Muscle of leg (tissue), 3 donors: ENCODE measurements at regions not wholly inside any gene's neighbourhood (a gene's known extent, or its start where the extent isn't known, plus 50 kb on each side); places are given as distances from the start of the nearest gene placed in this dataset.
"Not testable (repeated sequence)": the region's sequence is repeated elsewhere in the genome, so short reads cannot be mapped to it uniquely, and the experiment has no call there.

Experiments
- DNase-seq: peaks from one replicate; pipeline ENCODE4 v3.0.0; 2013
- H3K27ac ChIP-seq: one replicate; pipeline ENCODE4 v1.5.1; 2013; ENCODE audit warnings: mild to moderate bottlenecking, low read length, control low read depth
- H3K27me3 ChIP-seq: one replicate; pipeline ENCODE4 v1.6.1; 2013; ENCODE audit warnings: low read length; ENCODE audit not compliant: control insufficient read depth, insufficient read depth
- H3K36me3 ChIP-seq: one replicate; pipeline ENCODE4 v1.6.1; 2013; ENCODE audit warnings: low read length; ENCODE audit not compliant: control insufficient read depth, insufficient read depth
- H3K4me1 ChIP-seq: one replicate; pipeline ENCODE4 v1.6.1; 2013; ENCODE audit warnings: low read length; ENCODE audit not compliant: control insufficient read depth, insufficient read depth
- H3K4me3 ChIP-seq: one replicate; pipeline ENCODE4 v1.5.1; 2013; ENCODE audit warnings: low read length, control low read depth
- H3K9me3 ChIP-seq: replicated peaks from 2 replicates; pipeline ENCODE4 v1.6.1; 2013; ENCODE audit warnings: low read depth, low read length; ENCODE audit not compliant: control insufficient read depth
- WGBS: methylation state at CpG from one replicate; pipeline ENCODE4 v1.1.5; 2013; ENCODE audit warnings: missing lambda C conversion rate; ENCODE audit not compliant: insufficient coverage; 5-methylcytosine and 5-hydroxymethylcytosine counted together

- not testable (repeated sequence) for H3K27ac ChIP-seq, H3K27me3 ChIP-seq, H3K9me3 ChIP-seq, DNase-seq, H3K4me3 ChIP-seq, H3K36me3 ChIP-seq, H3K4me1 ChIP-seq
- WGBS: no CpG with 5 or more reads among the region's 4 CpGs
These were observed 114.9 kb upstream of the PTPN20 start for GRCh38 chr10:46796351-46796750.

DNA sequence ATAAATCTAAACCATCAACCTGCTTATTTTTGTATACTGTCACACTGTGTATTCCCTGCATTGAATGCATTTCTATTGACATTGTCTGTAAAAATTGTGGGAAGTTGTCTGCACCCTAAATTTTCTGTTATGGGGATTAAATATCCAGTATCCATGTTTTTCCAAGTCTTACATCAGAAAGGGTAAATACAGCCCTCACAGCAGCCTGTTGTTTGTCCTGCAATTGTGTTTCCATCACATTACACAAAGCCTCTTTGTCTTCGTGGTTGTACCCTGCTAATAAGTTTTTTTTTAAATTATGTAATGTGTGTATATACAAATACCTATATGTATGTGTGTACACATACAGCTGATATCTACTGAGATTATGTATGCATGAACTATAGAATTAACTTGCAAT, 109.2 kb upstream of the PTPN20 start:
- not testable (repeated sequence) for H3K36me3 ChIP-seq, DNase-seq, H3K27ac ChIP-seq, H3K27me3 ChIP-seq, H3K9me3 ChIP-seq, H3K4me1 ChIP-seq, H3K4me3 ChIP-seq
- WGBS: no CpG with 5 or more reads among the region's 1 CpG

DNA sequence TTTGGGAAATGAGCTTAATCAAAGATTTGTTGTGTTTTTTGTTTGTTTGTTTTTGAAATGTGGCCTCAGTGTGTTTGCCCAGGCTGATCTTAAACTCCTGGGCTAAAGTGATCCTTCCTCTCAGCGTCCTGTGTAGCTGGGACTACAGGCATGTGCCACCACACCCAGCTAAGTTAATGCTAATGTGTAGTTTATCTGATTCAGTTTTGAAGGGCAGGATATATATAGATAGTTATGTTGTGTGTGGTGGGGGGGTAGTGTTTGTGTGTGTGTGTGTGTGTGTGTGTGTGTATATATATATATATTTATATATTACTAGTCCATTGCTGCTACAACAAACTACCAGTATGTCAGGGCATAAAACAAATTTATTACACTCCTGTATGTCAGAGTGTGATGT, 108.1 kb upstream of the PTPN20 start:
- H3K9me3 ChIP-seq, H3K27me3 ChIP-seq, H3K27ac ChIP-seq, H3K4me3 ChIP-seq, H3K36me3 ChIP-seq, DNase-seq, H3K4me1 ChIP-seq: not testable (repeated sequence)
- WGBS: no CpG with 5 or more reads among the region's 1 CpG

- no CpG with 5 or more reads among the region's 3 CpGs for WGBS
- not testable (repeated sequence) for H3K27me3 ChIP-seq
These were observed 101.0 kb upstream of the PTPN20 start for GRCh38 chr10:46810222-46810621.

GRCh38 chr10:46816126-46816525, 95.1 kb upstream of the PTPN20 start:
- WGBS: no CpG with 5 or more reads among the region's 18 CpGs
- not testable (repeated sequence) for H3K36me3 ChIP-seq, H3K27ac ChIP-seq, H3K4me1 ChIP-seq, DNase-seq, H3K9me3 ChIP-seq, H3K4me3 ChIP-seq, H3K27me3 ChIP-seq

More at GRCh38 chr10:46810222-46810621, 101.0 kb upstream of the PTPN20 start:
- DNase-seq, H3K36me3 ChIP-seq, H3K9me3 ChIP-seq, H3K27ac ChIP-seq, H3K4me1 ChIP-seq, H3K4me3 ChIP-seq: not testable (repeated sequence)

DNA sequence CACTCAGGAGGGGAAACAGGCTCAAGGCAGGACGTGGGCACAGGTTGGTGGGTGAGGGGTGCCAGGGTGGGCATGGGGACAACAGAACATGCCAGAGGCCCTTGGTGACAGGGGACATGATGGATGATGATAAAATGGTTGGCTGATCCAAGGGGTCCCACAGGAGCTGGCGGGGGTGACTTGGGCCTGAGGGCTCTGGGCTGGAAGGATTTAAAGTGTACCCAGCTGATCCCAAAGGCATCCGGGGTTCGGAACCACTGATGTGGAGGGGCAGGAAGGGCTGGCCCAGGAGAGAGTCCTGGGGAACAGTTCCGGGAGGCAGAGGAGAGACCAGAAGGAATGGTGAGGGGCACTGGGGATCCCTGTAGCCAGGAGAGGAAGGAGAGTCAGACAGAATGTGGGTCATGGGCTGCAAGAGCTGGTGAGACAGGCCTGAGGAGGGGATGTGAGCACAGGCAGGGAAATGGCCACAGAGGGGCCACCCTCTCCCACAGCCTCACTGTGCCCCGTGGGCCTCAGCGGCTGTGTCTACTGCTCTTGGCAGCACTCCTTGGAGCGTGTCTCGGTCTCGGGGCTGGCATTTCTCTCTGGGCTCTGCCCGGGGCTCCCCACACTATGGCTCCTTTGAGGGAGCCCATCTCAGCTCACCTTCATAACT, 70.7 kb upstream of the PTPN20 start:
- not testable (repeated sequence) for H3K27me3 ChIP-seq, H3K27ac ChIP-seq, H3K4me1 ChIP-seq, DNase-seq, H3K36me3 ChIP-seq, H3K9me3 ChIP-seq, H3K4me3 ChIP-seq
- WGBS: 100% methylated on average over 1 of the region's 11 CpGs

GRCh38 chr10:46841051-46841593, 70.1 kb upstream of the PTPN20 start:
- not testable (repeated sequence) for DNase-seq, H3K27ac ChIP-seq, H3K9me3 ChIP-seq, H3K4me3 ChIP-seq, H3K4me1 ChIP-seq, H3K36me3 ChIP-seq, H3K27me3 ChIP-seq
- WGBS: no CpG with 5 or more reads among the region's 10 CpGs

GRCh38 chr10:46845194-46845593, 66.0 kb upstream of the PTPN20 start:
- H3K36me3 ChIP-seq, DNase-seq, H3K27me3 ChIP-seq, H3K4me3 ChIP-seq, H3K4me1 ChIP-seq, H3K9me3 ChIP-seq, H3K27ac ChIP-seq: not testable (repeated sequence)
- no CpG with 5 or more reads among the region's 2 CpGs for WGBS

- H3K27ac ChIP-seq, H3K27me3 ChIP-seq, H3K4me3 ChIP-seq, H3K9me3 ChIP-seq, DNase-seq, H3K36me3 ChIP-seq, H3K4me1 ChIP-seq: not testable (repeated sequence)
- WGBS: no CpG with 5 or more reads among the region's 6 CpGs
These were observed 65.6 kb upstream of the PTPN20 start for GRCh38 chr10:46845640-46846039.

- not testable (repeated sequence) for H3K4me3 ChIP-seq, H3K27me3 ChIP-seq, H3K4me1 ChIP-seq, H3K9me3 ChIP-seq, H3K27ac ChIP-seq, H3K36me3 ChIP-seq, DNase-seq
- WGBS: no CpG with 5 or more reads among the region's 1 CpG
These were observed 50.5 kb upstream of the PTPN20 start for GRCh38 chr10:46860753-46861152.
